ENCODE measurements at regions not wholly inside any gene's neighbourhood (a gene's known extent, or its start where the extent isn't known, plus 50 kb on each side); places are given as distances from the start of the nearest gene placed in this dataset.

DNA sequence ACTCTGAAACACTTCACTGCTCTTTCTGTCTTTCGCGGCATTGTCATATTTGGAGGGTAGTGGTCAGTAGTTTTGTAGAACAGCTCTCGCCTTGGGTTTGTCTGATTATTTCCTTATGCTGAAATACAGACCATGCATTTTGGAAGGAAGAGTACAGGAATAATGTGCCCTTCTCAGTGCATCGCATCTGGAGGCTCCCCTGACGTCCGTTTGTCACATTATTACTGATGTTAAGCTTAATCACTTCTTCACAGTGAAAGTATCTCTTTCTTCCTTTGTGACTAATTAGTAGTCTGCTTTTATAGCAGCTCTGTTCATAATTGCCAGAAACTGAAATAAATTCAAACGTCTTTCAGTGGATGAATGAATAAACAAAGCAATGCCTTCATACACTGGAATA lies 85.7 kb upstream of the CXADR start:
- no peak for DNase-seq
- no peaks in the 10 kb centered on the region for H3K4me1 ChIP-seq
- H3K4me3 ChIP-seq (ENCODE audit: low read depth, low read length), result no peak overlapping the region

DNA sequence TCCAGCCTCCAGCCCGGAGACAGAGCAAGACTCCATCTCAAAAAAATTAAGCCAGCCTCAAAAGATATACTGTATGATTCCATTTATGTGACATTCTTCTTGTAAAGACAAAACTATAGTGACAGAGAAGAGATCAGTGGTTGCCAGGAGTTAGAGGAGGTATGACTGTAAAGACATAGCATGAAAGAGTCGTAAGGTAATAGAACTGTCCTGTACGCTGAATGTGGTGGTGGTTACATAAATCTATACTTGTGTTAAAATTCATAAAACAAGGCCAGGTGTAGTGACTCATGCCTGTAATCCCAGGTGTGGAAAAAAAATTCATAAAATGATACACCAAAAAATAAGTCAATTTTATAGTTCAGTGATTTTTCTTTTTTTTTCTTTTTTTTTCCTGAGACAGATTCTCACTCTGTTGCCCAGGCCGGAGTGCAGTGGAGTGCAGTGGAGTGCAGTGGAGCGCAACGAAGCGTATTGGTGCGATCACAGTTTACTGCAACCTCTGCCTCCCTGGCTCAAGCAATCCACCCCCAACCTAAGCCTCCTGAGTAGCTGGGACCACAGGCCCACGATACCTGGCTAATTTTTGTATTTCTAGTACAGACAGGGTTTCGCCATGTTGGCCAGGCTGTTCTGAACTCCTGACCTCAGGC lies 84.9 kb upstream of the CXADR start:
- H3K36me3 ChIP-seq, result no peaks in the 10 kb centered on the region
- TF ChIP-seq, protein P1, sequence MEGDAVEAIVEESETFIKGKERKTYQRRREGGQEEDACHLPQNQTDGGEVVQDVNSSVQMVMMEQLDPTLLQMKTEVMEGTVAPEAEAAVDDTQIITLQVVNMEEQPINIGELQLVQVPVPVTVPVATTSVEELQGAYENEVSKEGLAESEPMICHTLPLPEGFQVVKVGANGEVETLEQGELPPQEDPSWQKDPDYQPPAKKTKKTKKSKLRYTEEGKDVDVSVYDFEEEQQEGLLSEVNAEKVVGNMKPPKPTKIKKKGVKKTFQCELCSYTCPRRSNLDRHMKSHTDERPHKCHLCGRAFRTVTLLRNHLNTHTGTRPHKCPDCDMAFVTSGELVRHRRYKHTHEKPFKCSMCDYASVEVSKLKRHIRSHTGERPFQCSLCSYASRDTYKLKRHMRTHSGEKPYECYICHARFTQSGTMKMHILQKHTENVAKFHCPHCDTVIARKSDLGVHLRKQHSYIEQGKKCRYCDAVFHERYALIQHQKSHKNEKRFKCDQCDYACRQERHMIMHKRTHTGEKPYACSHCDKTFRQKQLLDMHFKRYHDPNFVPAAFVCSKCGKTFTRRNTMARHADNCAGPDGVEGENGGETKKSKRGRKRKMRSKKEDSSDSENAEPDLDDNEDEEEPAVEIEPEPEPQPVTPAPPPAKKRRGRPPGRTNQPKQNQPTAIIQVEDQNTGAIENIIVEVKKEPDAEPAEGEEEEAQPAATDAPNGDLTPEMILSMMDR (IDR thresholded peaks at IDR 0.05; ENCODE audit: low read depth, low read length), result no peak

More for the DNA sequence above, 85.7 kb upstream of the CXADR start:
- H3K9me3 ChIP-seq, result no peaks in the 10 kb centered on the region
- TF ChIP-seq, protein P1 (IDR thresholded peaks at IDR 0.05; ENCODE audit: low read depth, low read length), result no peak
- no peaks in the 10 kb centered on the region for H3K36me3 ChIP-seq
- H3K27me3 ChIP-seq, result no peaks in the 10 kb centered on the region

DNA sequence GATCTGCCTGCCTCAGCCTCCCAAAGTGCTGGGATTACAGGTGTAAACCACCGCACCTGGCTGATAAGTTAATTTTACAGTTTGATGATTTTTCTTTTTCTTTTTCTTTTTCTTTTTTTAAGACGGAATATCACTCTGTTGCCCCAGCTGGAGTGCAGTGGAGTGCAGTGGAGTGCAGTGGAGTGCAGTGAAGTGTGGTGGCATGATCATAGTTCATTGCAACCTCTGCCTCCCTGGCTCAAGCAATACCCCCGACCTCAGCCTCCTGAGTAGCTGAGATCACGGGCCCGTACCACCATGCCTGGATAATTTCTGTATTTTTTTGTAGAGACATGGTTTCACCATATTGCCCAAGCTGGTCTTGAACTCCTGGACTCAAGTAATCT lies 84.4 kb upstream of the CXADR start:
- no peak for DNase-seq
- Histone ChIP-seq H3K9me3 (no peaks in the 10 kb centered on the region), H3K4me1 (no peaks in the 10 kb centered on the region)

More for the DNA sequence above, 84.9 kb upstream of the CXADR start:
- H3K9me3 ChIP-seq, result no peaks in the 10 kb centered on the region
- DNase-seq, result no peak
- no peak overlapping the region for H3K4me3 ChIP-seq (ENCODE audit: low read depth, low read length)
- no peaks in the 10 kb centered on the region for H3K4me1 ChIP-seq
- H3K27me3 ChIP-seq, result no peaks in the 10 kb centered on the region

DNA sequence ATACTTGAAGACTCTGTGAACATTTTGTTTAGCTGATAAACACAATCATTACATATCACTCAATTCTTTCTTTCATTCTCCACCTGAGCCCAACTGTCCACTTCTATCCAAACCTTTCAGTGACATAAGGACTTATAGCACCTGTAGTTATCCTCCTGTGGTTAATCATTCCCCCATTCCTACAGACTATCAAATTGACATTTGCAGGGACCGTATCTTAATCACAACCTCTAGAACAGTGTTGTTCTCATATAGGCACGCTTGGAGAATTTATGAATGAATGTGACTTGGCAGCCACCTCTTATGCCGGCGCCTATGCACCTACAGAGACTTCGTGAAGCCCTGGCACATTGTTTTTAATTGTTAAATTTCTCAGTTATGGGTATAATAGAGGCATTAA lies 83.9 kb upstream of the CXADR start:
- TF ChIP-seq, protein P1 (IDR thresholded peaks at IDR 0.05; ENCODE audit: low read depth, low read length), result no peak
- DNase-seq, result no peak

More for the DNA sequence above, 84.4 kb upstream of the CXADR start:
- TF ChIP-seq, protein P1 (IDR thresholded peaks at IDR 0.05; ENCODE audit: low read depth, low read length), result no peak
- Histone ChIP-seq H3K27me3 (no peaks in the 10 kb centered on the region), H3K36me3 (no peaks in the 10 kb centered on the region), H3K4me3 (ENCODE audit: low read depth, low read length) (no peak overlapping the region)

DNA sequence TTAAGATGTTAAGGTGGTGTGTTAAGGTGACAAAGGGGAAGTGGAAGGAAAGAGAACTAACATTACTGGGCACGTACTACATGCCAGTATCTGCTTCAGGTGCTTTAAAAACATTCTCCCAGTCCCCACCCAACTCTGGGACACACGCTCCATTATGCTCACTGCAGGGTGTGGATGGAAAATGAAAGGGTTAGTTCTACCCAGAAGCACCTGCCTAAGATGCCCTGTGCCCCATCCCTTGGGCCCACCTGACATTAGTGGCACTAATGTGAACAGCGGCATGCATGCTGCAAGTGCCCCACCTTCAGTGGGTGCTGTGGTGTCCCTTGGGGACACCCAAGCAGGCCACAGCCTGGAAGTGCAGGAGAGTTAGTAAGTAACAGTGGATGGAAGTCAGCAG lies 82.9 kb upstream of the CXADR start:
- TF ChIP-seq, protein P1 (IDR thresholded peaks at IDR 0.05; ENCODE audit: low read depth, low read length), result no peak
- H3K27me3 ChIP-seq, result no peaks in the 10 kb centered on the region
- no peaks in the 10 kb centered on the region for H3K36me3 ChIP-seq
- no peak overlapping the region for H3K4me3 ChIP-seq (ENCODE audit: low read depth, low read length)
- H3K9me3 ChIP-seq, result no peaks in the 10 kb centered on the region
- no peaks in the 10 kb centered on the region for H3K4me1 ChIP-seq
- no peak for DNase-seq

More for the DNA sequence above, 83.9 kb upstream of the CXADR start:
- Histone ChIP-seq H3K36me3 (no peaks in the 10 kb centered on the region), H3K4me1 (no peaks in the 10 kb centered on the region), H3K4me3 (ENCODE audit: low read depth, low read length) (no peak overlapping the region), H3K27me3 (no peaks in the 10 kb centered on the region), H3K9me3 (no peaks in the 10 kb centered on the region)

DNA sequence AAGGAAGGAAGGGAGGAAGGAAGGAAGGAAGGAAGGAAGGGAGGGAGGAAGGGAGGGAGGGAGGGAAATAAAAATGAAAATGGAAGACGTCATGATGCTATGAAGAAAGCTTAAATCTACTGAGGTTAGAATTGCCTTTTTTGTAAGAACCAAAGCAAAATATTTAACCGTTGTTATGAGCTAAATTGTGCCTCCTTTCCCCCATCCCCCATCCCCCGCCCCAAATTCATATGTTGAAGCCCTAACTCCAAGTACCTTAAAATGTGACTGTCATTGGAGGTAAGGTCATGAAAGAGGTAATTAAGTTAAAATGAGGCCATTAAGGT lies 80.1 kb upstream of the CXADR start:
- TF ChIP-seq, protein P1 (IDR thresholded peaks at IDR 0.05; ENCODE audit: low read depth, low read length), result no peak
- Histone ChIP-seq H3K36me3 (no peaks in the 10 kb centered on the region), H3K4me1 (no peaks in the 10 kb centered on the region), H3K4me3 (ENCODE audit: low read depth, low read length) (no peak overlapping the region), H3K27me3 (no peaks in the 10 kb centered on the region), H3K9me3 (no peaks in the 10 kb centered on the region)
- no peak for DNase-seq
